Loucy (cell line): ENCODE measurements at regions not wholly inside any gene's neighbourhood (a gene's known extent, or its start where the extent isn't known, plus 50 kb on each side); places are given as distances from the start of the nearest gene placed in this dataset.

ENCODE experiments used
- H2AFZ ChIP-seq: fragments of 200-600 bp; sonication (generic); 2 replicates; pipeline ENCODE4 v1.6.0; 2016; ENCODE audit warnings: antibody characterized with exemption, mild to moderate bottlenecking, low read length, moderate library complexity
- H3F3A ChIP-seq: fragments of 200-600 bp; 2 replicates; pipeline ENCODE4 v1.6.0; 2016; ENCODE audit warnings: antibody characterized with exemption, low read depth, mild to moderate bottlenecking
- H3K27me3 ChIP-seq: fragments of 200-600 bp; sonication (generic); 2 replicates; pipeline ENCODE4 v1.6.1; 2014; ENCODE audit warnings: low read length, mild to moderate bottlenecking; ENCODE audit not compliant: insufficient read depth, poor library complexity, severe bottlenecking
- H3K36me3 ChIP-seq: fragments of 200-600 bp; sonication (generic); 2 replicates; pipeline ENCODE4 v1.6.1; 2016; ENCODE audit warnings: low read length; ENCODE audit not compliant: insufficient read depth
- H3K4me1 ChIP-seq: fragments of 200-600 bp; sonication (generic); 2 replicates; pipeline ENCODE4 v1.5.1; 2014; ENCODE audit warnings: low read length, mild to moderate bottlenecking; ENCODE audit not compliant: insufficient read depth, poor library complexity, severe bottlenecking
- H3K4me2 ChIP-seq: fragments of 200-600 bp; sonication (generic); 2 replicates; pipeline ENCODE4 v1.6.0; 2014; ENCODE audit warnings: antibody characterized with exemption, low read length, low read depth, mild to moderate bottlenecking; ENCODE audit not compliant: poor library complexity, severe bottlenecking
- H3K4me3 ChIP-seq: fragments of 200-600 bp; sonication (generic); 2 replicates; pipeline ENCODE4 v1.5.1; 2014; ENCODE audit warnings: low read length, mild to moderate bottlenecking, mixed read lengths; ENCODE audit not compliant: poor library complexity, severe bottlenecking
- H3K79me2 ChIP-seq: fragments of 200-600 bp; sonication (generic); 2 replicates; pipeline ENCODE4 v1.6.1; 2014; ENCODE audit warnings: low read length; ENCODE audit not compliant: insufficient read depth
- H3K9ac ChIP-seq: fragments of 200-600 bp; sonication (generic); 2 replicates; pipeline ENCODE4 v1.6.0; 2014; ENCODE audit warnings: mild to moderate bottlenecking, low read depth, low read length, moderate library complexity; ENCODE audit not compliant: poor library complexity, severe bottlenecking
- H3K9me2 ChIP-seq: fragments of 200-600 bp; sonication (generic); replicated peaks from 2 replicates; pipeline ENCODE4 v1.6.1; 2016; ENCODE audit warnings: low read depth, low read length, mixed read lengths
- H3K9me3 ChIP-seq: fragments of 200-600 bp; sonication (generic); 2 replicates; pipeline ENCODE4 v1.6.1; 2014; ENCODE audit warnings: mild to moderate bottlenecking, antibody characterized with exemption, low read length, low read depth; ENCODE audit not compliant: insufficient read depth
- H4K20me1 ChIP-seq: fragments of 200-600 bp; sonication (generic); 2 replicates; pipeline ENCODE4 v1.6.0; 2014; ENCODE audit warnings: antibody characterized with exemption, low read length, mild to moderate bottlenecking; ENCODE audit not compliant: insufficient read depth, poor library complexity, severe bottlenecking
- EZH2phosphoT487 ChIP-seq: fragments of 200-600 bp; IDR thresholded peaks from 2 replicates; pipeline ENCODE4 v1.6.1; 2018; ENCODE audit warnings: antibody characterized with exemption, mild to moderate bottlenecking, moderate library complexity, borderline replicate concordance
- TF ChIP-seq, protein P1 (sequence below): fragments of 200-600 bp; sonication (generic); conservative IDR thresholded peaks from 2 replicates; pipeline ENCODE4 v1.5.1; 2014; ENCODE audit warnings: mild to moderate bottlenecking, antibody characterized with exemption, low read length

DNA sequence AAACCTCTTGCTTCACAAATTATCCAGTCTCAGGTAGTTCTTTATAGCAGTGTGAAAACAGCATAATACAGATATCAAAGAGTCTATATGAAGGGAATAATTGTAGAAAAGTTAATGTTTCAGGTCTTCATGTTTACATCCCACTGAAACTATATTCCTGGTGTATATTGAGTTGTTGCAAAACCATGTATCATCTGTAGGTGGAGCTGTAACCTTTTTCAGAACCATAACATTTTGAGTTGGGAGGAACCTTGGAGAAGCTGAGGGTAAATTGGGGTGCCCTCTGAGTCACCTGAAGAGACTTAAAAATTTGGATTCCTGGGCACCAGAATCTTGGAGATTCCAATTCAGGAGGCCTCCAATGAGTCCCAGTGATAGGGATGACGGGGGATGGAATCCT lies 51.9 kb upstream of the TAPT1 start:
- Histone ChIP-seq H3K4me1 (no peaks in the 10 kb centered on the region), H3K79me2 (no peaks in the 10 kb centered on the region), H3F3A (no peaks in the 10 kb centered on the region), H3K9me2 (no peaks in the 10 kb centered on the region), H3K4me3 (no peak overlapping the region), H3K27me3 (no peaks in the 10 kb centered on the region), H4K20me1 (no peaks in the 10 kb centered on the region), H2AFZ (no peak overlapping the region), H3K4me2 (no peak overlapping the region), H3K36me3 (no peaks in the 10 kb centered on the region), H3K9me3 (peaks cover 5% of the 10 kb centered on the region; the same call in 1 of the 2 replicates), H3K9ac (no peak overlapping the region)
- TF ChIP-seq, protein P1, sequence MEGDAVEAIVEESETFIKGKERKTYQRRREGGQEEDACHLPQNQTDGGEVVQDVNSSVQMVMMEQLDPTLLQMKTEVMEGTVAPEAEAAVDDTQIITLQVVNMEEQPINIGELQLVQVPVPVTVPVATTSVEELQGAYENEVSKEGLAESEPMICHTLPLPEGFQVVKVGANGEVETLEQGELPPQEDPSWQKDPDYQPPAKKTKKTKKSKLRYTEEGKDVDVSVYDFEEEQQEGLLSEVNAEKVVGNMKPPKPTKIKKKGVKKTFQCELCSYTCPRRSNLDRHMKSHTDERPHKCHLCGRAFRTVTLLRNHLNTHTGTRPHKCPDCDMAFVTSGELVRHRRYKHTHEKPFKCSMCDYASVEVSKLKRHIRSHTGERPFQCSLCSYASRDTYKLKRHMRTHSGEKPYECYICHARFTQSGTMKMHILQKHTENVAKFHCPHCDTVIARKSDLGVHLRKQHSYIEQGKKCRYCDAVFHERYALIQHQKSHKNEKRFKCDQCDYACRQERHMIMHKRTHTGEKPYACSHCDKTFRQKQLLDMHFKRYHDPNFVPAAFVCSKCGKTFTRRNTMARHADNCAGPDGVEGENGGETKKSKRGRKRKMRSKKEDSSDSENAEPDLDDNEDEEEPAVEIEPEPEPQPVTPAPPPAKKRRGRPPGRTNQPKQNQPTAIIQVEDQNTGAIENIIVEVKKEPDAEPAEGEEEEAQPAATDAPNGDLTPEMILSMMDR, result peak; percentile 67
- no peak for TF ChIP-seq EZH2phosphoT487
